ENCODE measurements at regions not wholly inside any gene's neighbourhood (a gene's known extent, or its start where the extent isn't known, plus 50 kb on each side); places are given as distances from the start of the nearest gene placed in this dataset.

DNA sequence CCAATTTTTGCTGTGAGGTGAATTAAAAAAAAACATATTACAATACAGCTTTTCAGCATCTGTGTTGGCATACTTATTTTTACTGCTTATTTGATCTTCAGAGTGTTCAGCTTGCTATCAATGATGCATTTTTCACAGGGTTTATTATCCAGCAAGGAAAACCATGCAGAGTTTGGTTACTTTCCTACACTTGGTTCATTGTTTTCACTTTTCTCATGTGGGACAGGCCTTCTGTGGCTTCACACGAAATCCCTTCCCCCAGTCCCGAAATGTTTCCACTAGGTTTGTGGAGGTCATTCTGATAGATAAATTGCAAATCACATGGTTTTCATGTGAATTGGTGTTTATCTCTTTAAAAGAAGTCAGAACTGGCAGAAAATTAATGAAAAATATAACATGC lies 205.8 kb downstream of the SPCS3 start:
- ATAC-seq = no peak
- no peak for TF ChIP-seq BACH2 (CRISPR knock-in tag; IDR thresholded peaks at IDR 0.05; ENCODE audit: borderline replicate concordance)
- no peak for TF ChIP-seq ARNTL (CRISPR knock-in tag; IDR thresholded peaks at IDR 0.05; ENCODE audit: borderline replicate concordance, low read depth)
- TF ChIP-seq ZNF565 (CRISPR knock-in tag; conservative IDR thresholded peaks at IDR 0.05; ENCODE audit: low read depth) = no peak
- no peak for TF ChIP-seq SNAI2 (CRISPR knock-in tag; IDR thresholded peaks at IDR 0.05)
- TF ChIP-seq CSDC2 (CRISPR knock-in tag; IDR thresholded peaks at IDR 0.05) = no peak
- TF ChIP-seq ZNF8 (CRISPR knock-in tag; IDR thresholded peaks at IDR 0.05) = no peak
- TF ChIP-seq ZFP3 (CRISPR knock-in tag; IDR thresholded peaks at IDR 0.05) = no peak
- TF ChIP-seq OSR1 (CRISPR knock-in tag; IDR thresholded peaks at IDR 0.05) = no peak
- TF ChIP-seq, protein P1, sequence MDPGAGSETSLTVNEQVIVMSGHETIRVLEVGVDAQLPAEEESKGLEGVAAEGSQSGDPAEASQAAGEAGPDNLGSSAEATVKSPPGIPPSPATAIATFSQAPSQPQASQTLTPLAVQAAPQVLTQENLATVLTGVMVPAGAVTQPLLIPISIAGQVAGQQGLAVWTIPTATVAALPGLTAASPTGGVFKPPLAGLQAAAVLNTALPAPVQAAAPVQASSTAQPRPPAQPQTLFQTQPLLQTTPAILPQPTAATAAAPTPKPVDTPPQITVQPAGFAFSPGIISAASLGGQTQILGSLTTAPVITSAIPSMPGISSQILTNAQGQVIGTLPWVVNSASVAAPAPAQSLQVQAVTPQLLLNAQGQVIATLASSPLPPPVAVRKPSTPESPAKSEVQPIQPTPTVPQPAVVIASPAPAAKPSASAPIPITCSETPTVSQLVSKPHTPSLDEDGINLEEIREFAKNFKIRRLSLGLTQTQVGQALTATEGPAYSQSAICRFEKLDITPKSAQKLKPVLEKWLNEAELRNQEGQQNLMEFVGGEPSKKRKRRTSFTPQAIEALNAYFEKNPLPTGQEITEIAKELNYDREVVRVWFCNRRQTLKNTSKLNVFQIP (CRISPR knock-in tag; IDR thresholded peaks at IDR 0.05; ENCODE audit: borderline replicate concordance, low read depth) = no peak
- no peak for TF ChIP-seq ISL1 (CRISPR knock-in tag; IDR thresholded peaks at IDR 0.05)

DNA sequence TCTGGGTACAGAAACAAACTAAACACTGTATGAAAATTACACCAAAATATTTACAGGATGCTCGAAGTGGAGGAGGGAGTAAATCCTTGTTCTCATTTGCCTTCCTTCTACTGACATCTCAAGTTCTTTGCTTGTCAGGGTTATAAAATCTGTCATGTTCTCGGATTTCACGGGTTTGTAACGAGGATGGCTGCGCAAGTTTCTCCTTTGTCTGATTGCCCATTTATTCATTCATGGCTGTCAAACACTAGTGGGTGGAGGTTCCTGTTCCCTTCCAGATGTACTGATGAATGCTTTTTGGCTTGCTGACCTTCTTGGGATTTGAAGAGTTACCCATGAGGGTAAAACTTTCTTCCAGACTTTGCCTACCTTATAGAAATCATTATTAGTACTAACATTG lies 206.9 kb downstream of the SPCS3 start:
- ATAC-seq = no peak
- no peak for TF ChIP-seq BACH2 (CRISPR knock-in tag; IDR thresholded peaks at IDR 0.05; ENCODE audit: borderline replicate concordance)
- no peak for TF ChIP-seq RARB (CRISPR knock-in tag; IDR thresholded peaks at IDR 0.05)
- no peak for TF ChIP-seq ISL1 (CRISPR knock-in tag; IDR thresholded peaks at IDR 0.05)
- no peak for TF ChIP-seq TOX (CRISPR knock-in tag; IDR thresholded peaks at IDR 0.05; ENCODE audit: borderline replicate concordance)
- TF ChIP-seq OSR1 (CRISPR knock-in tag; IDR thresholded peaks at IDR 0.05) = no peak
- no peak for TF ChIP-seq SNAI2 (CRISPR knock-in tag; IDR thresholded peaks at IDR 0.05)
- no peak for TF ChIP-seq TCF4 (CRISPR knock-in tag; IDR thresholded peaks at IDR 0.05; ENCODE audit: borderline replicate concordance)
- TF ChIP-seq CSDC2 (CRISPR knock-in tag; IDR thresholded peaks at IDR 0.05) = no peak
- TF ChIP-seq ZFP30 (CRISPR knock-in tag; IDR thresholded peaks at IDR 0.05) = no peak
- no peak for TF ChIP-seq ESRRG (CRISPR knock-in tag; IDR thresholded peaks at IDR 0.05)
- no peak for TF ChIP-seq ZC3H10 (CRISPR knock-in tag; IDR thresholded peaks at IDR 0.05)
- TF ChIP-seq GLIS3 (CRISPR knock-in tag; IDR thresholded peaks at IDR 0.05) = no peak
- TF ChIP-seq ZFP3 (CRISPR knock-in tag; IDR thresholded peaks at IDR 0.05) = no peak
- no peak for TF ChIP-seq TSHZ2 (CRISPR knock-in tag; IDR thresholded peaks at IDR 0.05)
- no peak for TF ChIP-seq ARNTL (CRISPR knock-in tag; IDR thresholded peaks at IDR 0.05; ENCODE audit: borderline replicate concordance, low read depth)
- TF ChIP-seq, protein P2, sequence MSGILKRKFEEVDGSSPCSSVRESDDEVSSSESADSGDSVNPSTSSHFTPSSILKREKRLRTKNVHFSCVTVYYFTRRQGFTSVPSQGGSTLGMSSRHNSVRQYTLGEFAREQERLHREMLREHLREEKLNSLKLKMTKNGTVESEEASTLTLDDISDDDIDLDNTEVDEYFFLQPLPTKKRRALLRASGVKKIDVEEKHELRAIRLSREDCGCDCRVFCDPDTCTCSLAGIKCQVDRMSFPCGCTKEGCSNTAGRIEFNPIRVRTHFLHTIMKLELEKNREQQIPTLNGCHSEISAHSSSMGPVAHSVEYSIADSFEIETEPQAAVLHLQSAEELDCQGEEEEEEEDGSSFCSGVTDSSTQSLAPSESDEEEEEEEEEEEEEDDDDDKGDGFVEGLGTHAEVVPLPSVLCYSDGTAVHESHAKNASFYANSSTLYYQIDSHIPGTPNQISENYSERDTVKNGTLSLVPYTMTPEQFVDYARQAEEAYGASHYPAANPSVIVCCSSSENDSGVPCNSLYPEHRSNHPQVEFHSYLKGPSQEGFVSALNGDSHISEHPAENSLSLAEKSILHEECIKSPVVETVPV (CRISPR knock-in tag; IDR thresholded peaks at IDR 0.05) = no peak
- no peak for TF ChIP-seq CREB5 (CRISPR knock-in tag; IDR thresholded peaks at IDR 0.05; ENCODE audit: low read depth)

DNA sequence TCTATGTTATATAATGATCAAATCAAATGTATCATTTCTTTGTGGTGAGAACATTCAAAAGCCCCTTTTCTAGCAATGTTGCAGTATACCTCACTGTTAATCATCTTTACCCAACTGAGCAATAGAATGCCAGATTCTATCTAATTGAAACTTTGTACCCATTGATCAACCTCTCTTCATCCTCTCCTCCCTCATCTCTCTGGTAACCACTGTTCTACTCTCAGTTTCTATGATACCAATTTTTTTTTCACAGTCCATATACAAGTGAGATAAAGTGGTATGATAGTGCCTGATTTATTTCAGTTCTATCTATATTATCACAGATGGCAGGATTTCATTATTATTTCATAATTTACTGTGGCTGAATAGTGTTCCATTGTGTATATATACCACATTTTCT lies 209.8 kb downstream of the SPCS3 start:
- no peak for ATAC-seq
- no peak for TF ChIP-seq ZFP3 (CRISPR knock-in tag; IDR thresholded peaks at IDR 0.05)
- TF ChIP-seq, protein P3, sequence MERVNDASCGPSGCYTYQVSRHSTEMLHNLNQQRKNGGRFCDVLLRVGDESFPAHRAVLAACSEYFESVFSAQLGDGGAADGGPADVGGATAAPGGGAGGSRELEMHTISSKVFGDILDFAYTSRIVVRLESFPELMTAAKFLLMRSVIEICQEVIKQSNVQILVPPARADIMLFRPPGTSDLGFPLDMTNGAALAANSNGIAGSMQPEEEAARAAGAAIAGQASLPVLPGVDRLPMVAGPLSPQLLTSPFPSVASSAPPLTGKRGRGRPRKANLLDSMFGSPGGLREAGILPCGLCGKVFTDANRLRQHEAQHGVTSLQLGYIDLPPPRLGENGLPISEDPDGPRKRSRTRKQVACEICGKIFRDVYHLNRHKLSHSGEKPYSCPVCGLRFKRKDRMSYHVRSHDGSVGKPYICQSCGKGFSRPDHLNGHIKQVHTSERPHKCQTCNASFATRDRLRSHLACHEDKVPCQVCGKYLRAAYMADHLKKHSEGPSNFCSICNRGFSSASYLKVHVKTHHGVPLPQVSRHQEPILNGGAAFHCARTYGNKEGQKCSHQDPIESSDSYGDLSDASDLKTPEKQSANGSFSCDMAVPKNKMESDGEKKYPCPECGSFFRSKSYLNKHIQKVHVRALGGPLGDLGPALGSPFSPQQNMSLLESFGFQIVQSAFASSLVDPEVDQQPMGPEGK (CRISPR knock-in tag; IDR thresholded peaks at IDR 0.05; ENCODE audit: borderline replicate concordance) = no peak

Data from SK-N-SH treated with all-trans-retinoic acid at 6 μM for 48 hours (cell line).